Osteocyte (in vitro differentiated cells): ENCODE measurements at regions not wholly inside any gene's neighbourhood (a gene's known extent, or its start where the extent isn't known, plus 50 kb on each side); places are given as distances from the start of the nearest gene placed in this dataset.

Source experiments
- DNase-seq: peaks from one replicate; pipeline ENCODE4 v3.0.0; 2021; ENCODE audit warnings: mixed read lengths; ENCODE audit not compliant: unreplicated experiment; ENCODE audit errors: extremely low spot score
- H3K27ac Mint-ChIP-seq: one replicate; pipeline ENCODE4 v1.8.0; 2021; ENCODE audit warnings: mild to moderate bottlenecking, mixed read lengths; ENCODE audit not compliant: unreplicated experiment
- H3K27me3 Mint-ChIP-seq: one replicate; pipeline ENCODE4 v1.8.0; 2021; ENCODE audit warnings: mixed read lengths; ENCODE audit not compliant: unreplicated experiment
- H3K36me3 Mint-ChIP-seq: one replicate; pipeline ENCODE4 v1.8.0; 2021; ENCODE audit warnings: mixed read lengths; ENCODE audit not compliant: unreplicated experiment
- H3K4me1 Mint-ChIP-seq: one replicate; pipeline ENCODE4 v1.8.0; 2021; ENCODE audit warnings: mixed read lengths; ENCODE audit not compliant: unreplicated experiment
- H3K4me3 Mint-ChIP-seq: one replicate; pipeline ENCODE4 v1.8.0; 2021; ENCODE audit warnings: mild to moderate bottlenecking, moderate library complexity, mixed read lengths; ENCODE audit not compliant: unreplicated experiment
- H3K9me3 Mint-ChIP-seq: one replicate; pipeline ENCODE4 v1.8.0; 2021; ENCODE audit warnings: mixed read lengths; ENCODE audit not compliant: unreplicated experiment
- TF ChIP-seq, protein P1 (sequence below): fragments of 200-600 bp; sonication (generic); IDR thresholded peaks from 2 replicates; pipeline ENCODE4 v1.5.0; 2021; ENCODE audit warnings: antibody characterized with exemption, mild to moderate bottlenecking, moderate library complexity

DNA sequence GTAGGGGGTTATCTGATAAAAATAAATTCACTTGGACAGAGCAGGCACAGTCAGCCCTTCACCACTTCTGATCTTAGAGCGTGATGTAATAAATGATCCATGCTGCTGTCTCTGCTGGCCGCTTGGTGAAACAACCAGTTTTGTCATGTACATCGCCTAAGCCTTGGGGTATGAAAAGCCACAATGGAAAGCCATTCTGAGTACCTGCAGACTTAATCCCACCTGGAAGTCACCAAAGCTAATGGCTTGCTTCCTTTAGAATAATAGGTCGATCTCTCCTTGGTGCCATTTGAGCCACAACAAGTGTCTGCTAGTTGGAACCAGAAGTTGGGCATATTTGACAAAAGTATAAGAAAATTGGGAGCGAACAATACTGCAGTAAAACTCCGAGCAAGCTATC, 1649.7 kb upstream of the SPRY2 start:
- no peak overlapping the region for H3K4me3 Mint-ChIP-seq
- no peaks in the 10 kb centered on the region for H3K4me1 Mint-ChIP-seq
- H3K9me3 Mint-ChIP-seq: no peaks in the 10 kb centered on the region
- no peak overlapping the region for H3K27ac Mint-ChIP-seq
- no peaks in the 10 kb centered on the region for H3K36me3 Mint-ChIP-seq
- DNase-seq: no peak
- peaks cover 3% of the 10 kb centered on the region for H3K27me3 Mint-ChIP-seq
- TF ChIP-seq, protein P1, sequence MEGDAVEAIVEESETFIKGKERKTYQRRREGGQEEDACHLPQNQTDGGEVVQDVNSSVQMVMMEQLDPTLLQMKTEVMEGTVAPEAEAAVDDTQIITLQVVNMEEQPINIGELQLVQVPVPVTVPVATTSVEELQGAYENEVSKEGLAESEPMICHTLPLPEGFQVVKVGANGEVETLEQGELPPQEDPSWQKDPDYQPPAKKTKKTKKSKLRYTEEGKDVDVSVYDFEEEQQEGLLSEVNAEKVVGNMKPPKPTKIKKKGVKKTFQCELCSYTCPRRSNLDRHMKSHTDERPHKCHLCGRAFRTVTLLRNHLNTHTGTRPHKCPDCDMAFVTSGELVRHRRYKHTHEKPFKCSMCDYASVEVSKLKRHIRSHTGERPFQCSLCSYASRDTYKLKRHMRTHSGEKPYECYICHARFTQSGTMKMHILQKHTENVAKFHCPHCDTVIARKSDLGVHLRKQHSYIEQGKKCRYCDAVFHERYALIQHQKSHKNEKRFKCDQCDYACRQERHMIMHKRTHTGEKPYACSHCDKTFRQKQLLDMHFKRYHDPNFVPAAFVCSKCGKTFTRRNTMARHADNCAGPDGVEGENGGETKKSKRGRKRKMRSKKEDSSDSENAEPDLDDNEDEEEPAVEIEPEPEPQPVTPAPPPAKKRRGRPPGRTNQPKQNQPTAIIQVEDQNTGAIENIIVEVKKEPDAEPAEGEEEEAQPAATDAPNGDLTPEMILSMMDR: no peak

DNA sequence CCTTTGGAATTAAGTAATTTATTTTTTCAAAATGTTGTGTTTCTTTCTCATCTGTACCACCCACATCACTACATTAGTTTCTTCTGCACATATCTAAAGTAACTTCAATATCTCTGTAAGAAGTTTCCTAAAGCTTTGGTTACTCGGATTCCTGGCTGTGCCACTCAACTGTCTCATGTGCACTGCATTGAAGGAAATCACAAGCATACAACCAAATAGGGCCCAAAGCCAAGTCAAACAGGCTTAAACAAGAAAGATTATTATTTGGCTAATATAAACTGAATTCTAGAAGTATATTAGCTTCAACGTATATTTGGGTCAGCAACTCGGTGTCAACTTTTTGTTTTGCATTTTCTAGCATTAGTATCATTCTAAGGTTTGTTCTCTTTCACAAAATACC, 1647.6 kb upstream of the SPRY2 start:
- Mint-ChIP-seq H3K36me3 (no peaks in the 10 kb centered on the region), H3K27ac (no peak overlapping the region), H3K4me3 (no peak overlapping the region), H3K4me1 (no peaks in the 10 kb centered on the region), H3K9me3 (no peaks in the 10 kb centered on the region), H3K27me3 (peaks cover 3% of the 10 kb centered on the region)
- TF ChIP-seq, protein P1: no peak
- no peak for DNase-seq

DNA sequence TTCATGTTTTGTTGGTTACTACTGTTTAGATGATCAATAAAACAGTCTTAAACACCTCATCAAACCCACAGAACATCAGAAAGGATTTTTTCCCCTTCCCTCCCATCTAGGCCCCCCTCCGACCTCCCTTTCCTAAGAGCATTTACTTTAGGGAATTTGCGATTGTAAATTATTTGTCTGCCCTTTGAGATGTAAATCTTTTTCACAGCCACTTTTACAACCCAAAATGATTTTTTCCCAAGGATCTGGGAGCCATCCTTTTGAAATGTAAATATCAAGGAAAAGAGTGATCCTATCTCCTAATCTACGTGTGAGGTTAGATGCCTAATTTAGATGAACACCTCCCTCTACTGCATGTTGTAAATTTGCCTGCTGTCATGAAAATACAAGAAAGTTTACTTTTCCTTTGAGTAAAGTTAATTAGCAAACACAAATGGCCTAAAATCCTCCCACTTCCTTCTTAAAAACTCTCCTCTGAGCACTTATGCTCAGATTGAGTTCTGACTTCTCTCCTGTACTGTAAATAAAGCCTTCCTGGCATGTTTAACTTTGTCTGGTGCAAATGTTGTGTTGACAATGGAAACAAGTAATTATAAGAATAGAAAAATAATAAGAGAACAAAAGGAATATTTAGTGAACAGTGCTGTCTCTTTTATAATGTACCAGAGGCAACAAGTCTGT, 1646.9 kb upstream of the SPRY2 start:
- TF ChIP-seq, protein P1: no peak
- Mint-ChIP-seq H3K27ac (no peak overlapping the region), H3K36me3 (no peaks in the 10 kb centered on the region), H3K4me1 (no peaks in the 10 kb centered on the region), H3K27me3 (peaks cover 3% of the 10 kb centered on the region), H3K9me3 (no peaks in the 10 kb centered on the region), H3K4me3 (no peak overlapping the region)
- no peak for DNase-seq

DNA sequence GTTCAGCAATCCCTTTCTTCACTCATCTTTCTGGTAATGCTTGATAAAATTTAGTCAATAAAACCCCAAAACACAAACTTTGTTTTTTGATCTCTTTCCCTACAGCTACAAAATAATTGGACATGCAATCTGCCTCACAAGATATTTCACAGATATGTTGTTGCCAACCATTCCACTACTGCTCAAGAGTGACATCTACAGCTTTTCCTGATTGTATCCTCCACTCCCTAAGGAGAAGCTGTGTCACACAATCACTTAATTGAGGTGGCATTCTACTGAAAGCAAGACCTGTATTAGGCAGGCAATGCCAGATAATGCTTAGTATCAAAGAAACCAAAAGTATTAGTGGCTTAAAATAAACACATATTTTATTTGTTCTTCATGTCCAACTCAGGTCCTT, 1646.2 kb upstream of the SPRY2 start:
- no peaks in the 10 kb centered on the region for H3K9me3 Mint-ChIP-seq
- H3K4me3 Mint-ChIP-seq: no peak overlapping the region
- no peak for DNase-seq
- H3K27ac Mint-ChIP-seq: no peak overlapping the region
- H3K36me3 Mint-ChIP-seq: no peaks in the 10 kb centered on the region
- no peaks in the 10 kb centered on the region for H3K4me1 Mint-ChIP-seq
- TF ChIP-seq, protein P1: no peak
- peaks cover 3% of the 10 kb centered on the region for H3K27me3 Mint-ChIP-seq

DNA sequence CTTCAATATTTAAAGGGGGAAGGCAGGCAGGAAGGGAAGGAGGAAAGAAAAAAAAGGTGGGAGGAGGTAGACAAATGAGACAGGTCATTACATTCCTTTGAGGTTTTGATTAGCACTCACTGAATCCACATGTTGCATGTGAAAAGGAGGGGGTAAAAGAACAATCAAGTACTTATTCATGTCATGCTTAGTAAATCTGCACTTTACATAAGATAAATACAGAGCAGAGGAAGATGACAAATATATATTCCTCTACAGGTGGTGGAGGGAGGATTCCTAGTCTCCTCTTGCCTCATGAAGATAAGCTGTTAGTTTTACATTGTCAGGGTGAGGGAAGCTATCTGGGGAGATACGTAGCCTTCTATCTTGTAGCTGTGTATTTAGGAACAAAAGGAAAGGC, 1645.4 kb upstream of the SPRY2 start:
- TF ChIP-seq, protein P1: no peak
- no peak overlapping the region for H3K27ac Mint-ChIP-seq
- no peaks in the 10 kb centered on the region for H3K36me3 Mint-ChIP-seq
- H3K4me3 Mint-ChIP-seq: no peak overlapping the region
- H3K4me1 Mint-ChIP-seq: no peaks in the 10 kb centered on the region
- H3K27me3 Mint-ChIP-seq: peaks cover 3% of the 10 kb centered on the region
- no peaks in the 10 kb centered on the region for H3K9me3 Mint-ChIP-seq
- DNase-seq: no peak
